Fibroblast of the conjunctiva (primary cell): ENCODE measurements at regions not wholly inside any gene's neighbourhood (a gene's known extent, or its start where the extent isn't known, plus 50 kb on each side); places are given as distances from the start of the nearest gene placed in this dataset.

ENCODE experiments used
- DNase-seq: peaks from one replicate; pipeline ENCODE4 v3.0.0-alpha.2; 2010; ENCODE audit warnings: low read depth

DNA sequence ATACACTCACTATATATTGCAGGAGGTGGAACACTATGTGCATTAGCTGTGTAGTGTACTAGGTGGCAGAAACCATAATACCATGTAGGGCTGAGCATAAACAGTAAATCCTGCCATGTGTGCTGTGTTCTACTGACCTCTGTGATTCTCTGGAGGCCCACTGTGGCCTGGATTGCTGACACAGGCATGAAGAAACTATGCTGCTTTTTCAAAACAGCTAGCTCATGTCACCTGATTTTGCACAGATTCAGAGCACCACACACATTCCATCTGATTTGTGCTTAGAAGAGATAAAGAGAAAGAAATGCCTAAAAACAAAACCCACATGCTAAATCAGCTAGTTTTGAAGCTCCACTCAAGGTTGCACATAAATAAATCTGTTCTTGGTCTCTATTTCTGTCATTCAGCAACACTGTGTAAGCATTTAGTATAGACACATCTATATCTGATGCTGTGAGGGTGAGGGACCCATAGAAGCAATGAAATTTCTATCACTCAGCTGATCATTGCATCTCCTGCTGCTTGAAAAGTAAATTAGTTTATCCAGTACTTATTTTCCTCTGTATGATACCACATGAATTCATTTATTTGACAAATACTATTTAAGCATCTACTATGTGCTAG is 1007.7 kb upstream of the SEMA6D start:
- DNase-seq: no peak

DNA sequence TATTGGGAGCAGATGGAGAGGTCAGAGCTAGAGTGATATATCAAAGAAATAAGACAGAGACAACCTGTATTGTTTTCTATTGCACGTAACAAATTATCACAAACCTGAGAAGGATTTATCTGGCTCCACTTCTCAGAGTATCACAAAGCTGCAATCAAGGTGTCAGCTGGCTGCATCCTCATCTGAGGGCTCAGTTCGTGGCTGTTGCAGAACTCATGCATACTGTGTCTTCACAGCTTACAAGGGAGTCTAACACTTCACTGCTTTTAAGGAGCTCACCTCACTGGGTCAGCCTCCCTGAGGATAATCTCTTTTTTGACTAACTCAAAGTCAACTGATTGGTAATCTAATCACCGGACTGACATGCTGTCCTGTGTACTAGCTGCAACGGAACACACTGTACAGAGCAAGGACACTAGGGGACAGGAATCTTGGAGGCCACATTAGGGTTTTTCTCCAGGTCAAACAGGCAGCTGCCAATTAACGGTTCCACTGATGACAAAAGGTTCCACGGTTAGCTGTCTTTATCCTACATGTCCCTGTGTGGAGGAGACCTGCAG is 1006.8 kb upstream of the SEMA6D start:
- DNase-seq: no peak

DNA sequence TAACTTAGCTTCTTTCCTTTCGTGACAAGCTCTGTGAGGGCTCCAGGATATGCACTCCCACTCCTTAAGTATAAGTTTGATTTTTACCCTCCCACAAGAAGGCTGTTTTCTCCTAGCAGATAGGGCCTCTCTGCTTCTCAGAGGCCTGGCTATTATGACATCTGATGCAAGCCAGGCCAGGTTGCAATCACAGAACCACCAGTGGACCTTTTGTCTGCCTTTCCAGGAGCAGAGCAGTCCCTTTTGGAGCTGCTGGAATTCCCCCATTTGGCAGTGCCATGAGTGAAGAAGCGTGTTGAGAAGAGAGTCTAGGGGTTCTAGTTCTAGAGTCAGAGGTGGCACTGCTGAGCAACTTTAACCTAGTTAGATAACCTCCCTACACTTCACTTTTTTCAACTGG is 1004.3 kb upstream of the SEMA6D start:
- no peak for DNase-seq

DNA sequence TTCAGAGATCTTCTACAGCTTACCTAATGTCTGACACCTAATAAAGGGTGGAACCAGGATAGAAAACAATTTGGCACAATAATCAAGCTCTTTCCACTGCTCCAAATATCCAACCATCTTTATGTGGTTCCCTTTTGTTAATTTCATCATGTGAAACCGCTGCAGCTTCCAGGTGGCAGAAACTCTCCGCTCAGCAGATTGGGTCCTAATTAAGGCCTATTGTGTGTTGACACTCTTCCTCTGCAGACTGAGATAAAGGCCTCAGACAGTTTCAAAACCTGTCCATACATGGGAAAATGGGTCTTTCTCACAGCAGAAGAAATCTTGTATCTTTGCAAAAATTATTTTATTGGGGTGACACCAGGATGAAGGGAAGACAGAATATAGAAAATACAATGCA is 1002.4 kb upstream of the SEMA6D start:
- no peak for DNase-seq

DNA sequence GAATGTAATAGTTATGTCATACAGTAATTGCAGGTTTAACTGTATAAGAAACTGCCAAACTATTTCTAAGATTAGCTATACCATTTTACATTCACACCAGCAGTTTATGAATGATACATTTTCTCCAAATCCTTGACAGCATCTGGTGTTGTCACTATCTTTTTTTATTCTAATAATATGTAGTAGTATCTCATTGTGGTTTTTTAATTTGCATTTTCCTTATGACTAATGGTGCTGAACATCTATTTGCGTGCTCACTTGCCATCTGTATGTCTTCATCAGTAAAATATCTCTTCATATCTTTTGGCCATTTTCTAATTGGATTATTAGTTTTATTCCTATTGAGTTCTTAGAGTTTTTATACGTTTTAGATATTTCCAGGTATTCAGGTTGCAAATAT is 994.0 kb upstream of the SEMA6D start:
- DNase-seq: no peak

DNA sequence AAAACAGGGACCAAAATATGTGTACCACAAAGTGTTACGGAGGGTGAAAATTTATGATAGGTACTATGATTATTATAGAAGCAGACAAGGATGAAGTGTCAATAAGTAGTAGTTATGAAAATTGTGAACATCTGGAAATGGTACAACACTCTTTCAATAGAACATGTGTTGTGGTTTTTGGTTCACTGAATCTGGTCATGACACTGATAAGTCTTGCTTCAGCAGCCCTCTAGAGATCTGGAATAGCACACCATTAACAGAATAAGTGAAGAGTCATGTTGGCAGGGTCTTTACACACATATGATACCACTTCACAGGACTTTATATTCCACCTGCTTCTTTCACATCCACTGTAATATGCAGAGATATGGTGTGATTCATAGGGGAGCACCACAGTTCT is 985.2 kb upstream of the SEMA6D start:
- no peak for DNase-seq

DNA sequence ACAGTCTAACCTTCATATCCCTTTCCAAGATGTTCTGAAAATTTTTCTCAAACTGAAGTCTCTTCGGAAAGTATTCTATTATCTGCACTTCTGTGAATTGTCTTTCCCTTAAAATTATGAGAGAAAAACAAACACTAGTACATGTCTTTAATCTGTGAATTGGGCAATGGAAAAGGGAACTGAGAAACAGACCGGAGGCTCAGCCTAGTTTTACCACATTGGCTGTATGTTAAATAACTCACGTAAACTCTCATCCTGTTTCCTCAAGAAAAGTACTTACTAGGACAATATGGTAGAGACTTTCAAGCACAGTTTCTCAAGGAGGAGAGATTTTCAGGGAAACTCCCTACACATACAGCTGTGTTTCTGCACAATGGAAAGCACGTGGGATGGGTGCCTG is 982.2 kb upstream of the SEMA6D start:
- DNase-seq: no peak

DNA sequence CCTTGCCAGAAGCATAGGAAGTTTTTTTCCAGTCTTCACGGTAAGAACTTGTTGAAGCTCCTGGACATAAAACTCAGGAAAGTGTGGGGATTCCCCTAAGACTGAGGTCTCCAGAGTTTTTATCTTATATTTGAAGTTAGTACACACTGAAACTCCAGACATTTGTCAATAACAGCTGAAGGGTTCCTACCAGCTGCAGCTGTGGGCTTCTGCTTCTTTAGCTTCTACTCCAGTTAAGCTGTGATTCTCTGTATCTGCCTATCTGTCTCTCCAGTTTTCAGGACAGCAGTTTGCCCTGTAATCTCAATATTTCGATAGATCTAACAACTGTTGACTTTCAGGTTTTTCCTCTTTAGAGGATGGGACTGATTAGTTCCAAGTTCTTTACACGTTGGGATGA is 966.0 kb upstream of the SEMA6D start:
- no peak for DNase-seq

DNA sequence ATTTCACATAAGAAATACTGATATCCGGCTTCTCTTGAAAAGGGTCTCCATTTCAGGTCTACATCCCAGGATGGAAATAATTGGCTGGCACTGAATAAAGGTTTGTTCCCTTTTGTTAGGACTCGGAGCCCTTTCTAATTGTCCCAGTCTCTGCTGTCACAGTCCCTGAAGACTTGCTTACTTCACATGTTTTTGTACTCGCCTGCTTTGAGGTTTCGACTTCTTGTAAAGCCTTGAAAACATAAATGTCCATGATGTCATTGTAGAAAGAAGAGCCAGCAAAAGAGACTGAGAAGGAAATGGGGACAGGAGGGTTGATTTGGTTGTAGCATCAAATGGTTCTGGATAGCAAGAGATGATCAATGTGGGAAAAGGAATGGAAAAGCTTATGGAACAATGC is 963.4 kb upstream of the SEMA6D start:
- DNase-seq: no peak

DNA sequence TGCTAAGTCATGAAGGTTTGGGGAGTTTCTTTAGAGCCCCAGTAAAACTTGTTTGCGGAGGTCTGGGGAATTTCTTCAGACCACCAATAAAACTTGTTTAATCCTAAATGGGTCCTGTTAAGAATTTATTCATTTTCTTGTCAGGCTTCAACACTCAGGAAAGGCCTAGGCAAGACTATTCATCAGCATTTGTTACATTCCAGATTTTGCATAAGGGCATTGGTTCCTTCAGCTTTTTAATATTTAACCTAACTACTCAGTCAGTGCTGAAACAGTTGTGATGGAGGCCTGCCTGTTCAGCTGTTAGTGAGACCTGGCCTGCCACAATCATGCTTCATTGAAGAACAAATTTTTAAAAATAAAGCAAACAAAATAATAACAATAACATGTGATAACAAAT is 954.2 kb upstream of the SEMA6D start:
- no peak for DNase-seq

DNA sequence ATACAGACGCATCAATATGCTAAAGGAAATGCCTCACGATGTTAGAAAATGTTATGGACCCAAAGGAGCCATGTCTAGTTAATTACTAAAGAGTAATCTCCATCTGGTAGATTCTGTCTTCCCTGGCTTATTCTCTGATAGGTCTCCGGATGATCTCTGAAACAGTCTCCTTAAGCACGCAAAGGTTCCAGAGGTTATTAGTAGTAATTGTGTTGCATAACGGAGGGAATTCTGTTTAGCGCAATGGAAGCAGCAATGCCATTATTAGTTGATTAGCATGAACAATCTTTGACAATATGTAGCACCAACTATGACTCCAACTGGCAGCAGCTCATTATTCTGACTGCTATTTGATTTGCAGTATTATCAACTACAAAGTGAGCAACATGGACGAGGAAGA is 952.5 kb upstream of the SEMA6D start:
- DNase-seq: no peak

DNA sequence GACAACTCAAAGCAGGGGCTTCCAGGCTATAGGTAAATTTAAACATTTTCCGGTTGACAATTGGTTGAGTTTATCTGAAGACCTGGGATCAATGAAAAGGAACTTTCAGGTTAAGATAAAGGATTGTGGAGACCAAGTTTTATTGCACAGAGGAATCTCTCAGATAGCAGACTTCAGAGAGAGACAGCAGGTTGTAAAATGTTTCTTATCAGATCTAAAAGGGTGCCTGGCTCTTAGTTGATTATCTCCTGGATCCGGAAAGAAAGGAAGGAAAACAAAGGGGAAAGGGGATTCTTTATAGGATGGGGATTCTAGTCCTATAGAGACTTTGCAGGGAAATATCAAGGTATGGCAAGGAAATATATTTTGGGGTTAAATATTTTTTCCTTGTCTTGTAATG is 951.3 kb upstream of the SEMA6D start:
- DNase-seq: no peak

DNA sequence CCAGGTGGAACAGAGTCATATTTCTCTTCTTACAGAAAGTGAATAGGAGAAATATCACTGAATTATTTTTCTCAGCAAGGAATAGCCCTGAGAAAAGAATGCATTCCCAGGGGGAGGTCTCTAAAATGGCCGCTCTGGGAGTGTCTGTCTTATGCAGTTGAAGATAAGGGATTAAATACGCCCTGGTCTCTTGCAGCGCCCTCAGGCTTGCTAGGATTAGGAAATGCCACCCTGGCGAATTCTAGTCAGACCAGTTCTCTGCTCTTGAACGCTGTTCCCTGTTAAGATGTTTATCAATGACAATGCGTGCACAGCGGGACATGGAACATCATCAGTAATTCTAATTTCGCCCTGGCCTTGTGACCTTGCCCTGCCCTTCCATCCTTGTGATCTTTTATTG is 949.0 kb upstream of the SEMA6D start:
- DNase-seq: no peak

DNA sequence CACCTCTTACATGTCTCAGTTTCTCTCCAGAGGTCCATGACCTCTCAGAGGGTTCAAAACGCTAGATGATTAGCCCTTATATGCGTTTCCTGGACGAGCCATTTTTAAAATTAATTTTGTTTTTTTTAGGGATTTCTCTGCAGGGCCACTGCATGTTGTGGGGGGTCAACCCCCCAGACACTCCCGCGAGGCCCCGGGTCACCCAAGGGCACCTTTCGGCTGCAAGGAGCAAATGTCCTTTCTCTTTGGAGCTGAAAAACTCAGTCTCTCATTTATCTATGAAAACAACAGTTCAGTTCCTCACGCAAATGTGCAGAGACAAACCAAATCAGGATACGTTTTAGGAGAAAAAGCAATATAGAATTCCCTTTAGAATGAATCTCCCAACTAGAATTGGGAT is 944.3 kb upstream of the SEMA6D start:
- no peak for DNase-seq

DNA sequence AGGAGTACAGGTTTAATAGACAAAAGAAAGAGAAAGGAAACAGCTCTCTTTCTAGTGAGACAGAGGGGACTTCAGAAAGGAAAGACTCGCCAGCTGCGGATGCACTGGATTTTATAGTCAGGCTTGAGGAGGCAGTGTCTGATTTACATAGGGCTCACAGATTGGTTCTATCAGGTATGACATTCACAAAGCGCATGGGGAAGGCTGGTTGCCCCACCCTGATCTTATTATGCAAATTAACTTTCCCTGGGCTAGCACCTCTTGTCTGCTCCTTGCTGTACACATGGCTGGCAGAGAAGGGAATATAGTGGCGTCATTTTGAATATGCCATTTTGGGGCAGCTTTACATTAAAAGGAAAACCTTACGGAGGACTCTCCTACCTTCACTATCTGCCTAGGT is 938.4 kb upstream of the SEMA6D start:
- no peak for DNase-seq

DNA sequence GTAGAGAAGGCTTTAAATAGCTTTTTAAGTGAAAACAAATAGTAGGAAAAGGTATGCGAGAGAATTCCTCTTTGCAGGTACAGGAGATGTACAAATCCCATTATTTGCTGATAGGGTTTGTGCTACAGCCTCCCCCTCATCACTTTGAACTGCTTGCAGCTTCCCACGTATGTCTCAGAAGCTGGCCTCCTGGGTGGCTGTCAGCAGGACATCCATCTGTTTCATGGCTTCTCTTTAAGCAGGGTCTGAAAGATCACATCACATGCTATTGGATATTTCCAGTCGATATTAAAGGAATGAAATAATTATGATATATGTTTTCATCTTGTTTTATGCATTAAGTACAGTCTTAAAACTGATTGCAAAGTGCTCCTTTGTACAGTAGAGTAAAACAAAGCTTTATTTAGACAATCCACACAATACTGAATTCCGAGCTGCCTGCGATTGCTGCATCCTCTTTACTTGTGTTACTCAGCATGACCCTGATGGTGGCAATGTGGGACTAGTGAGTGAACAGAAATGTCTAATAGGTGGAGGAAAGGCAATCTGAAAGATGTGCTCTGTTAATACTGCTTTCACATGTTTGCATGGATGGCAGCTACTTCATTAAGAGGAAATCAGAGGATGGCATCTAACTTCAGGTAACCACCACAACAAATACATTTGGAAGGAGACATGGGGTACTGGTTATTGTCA is 930.6 kb upstream of the SEMA6D start:
- no peak for DNase-seq

DNA sequence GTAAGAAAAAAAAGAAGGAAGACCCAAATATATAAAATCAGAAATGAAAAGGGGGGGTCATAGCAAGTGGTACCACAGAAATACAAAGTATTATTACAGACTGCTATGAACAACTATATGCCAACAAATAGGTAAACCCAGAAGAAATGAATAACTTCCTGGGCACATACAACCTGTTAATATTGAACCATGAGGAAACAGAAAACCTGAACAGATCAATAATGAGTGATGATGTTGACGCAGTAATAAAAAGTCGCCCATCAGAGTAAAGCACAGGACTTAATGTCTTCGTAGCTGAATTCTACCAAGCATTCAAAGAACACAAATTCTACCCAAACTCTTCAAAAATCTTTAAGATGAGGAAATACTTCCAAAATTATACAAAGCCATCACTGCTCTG is 921.6 kb upstream of the SEMA6D start:
- no peak for DNase-seq

DNA sequence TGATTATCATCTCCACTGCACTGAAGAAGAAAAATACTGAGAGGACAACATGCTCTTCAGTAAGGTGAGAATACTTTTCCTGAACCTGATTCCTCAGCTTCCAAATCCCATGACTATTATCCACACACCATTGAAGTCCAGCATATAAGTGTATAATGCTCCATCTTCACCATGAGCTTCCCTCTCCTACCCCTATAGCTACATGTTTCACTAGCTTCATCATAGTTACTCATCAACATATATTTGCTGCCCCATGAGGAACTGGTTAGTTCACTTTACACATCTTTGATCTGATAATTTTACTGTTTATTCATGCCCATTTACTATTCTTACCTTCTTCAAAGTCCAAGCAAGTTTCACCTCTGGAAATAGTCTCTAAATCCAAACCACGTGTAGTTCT is 908.5 kb upstream of the SEMA6D start:
- DNase-seq: no peak

DNA sequence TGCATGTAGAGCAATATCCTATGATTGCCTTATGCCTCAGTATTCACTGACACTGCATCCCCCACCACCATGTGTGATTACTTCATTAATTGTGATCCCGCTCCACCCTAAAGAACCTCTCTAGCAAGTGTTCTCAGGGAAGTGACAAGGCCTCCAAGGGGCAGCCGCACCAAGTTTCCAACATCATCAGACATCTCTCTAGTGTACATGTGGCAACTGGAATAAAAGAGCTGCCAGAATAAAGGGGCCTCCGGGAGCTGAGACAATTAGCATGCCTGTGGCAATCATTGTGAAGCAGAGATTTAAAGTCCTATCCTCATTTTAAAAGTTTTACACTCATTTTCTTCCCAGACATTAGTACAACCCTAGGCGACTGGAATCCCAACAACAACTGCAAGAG is 902.1 kb upstream of the SEMA6D start:
- DNase-seq: no peak

DNA sequence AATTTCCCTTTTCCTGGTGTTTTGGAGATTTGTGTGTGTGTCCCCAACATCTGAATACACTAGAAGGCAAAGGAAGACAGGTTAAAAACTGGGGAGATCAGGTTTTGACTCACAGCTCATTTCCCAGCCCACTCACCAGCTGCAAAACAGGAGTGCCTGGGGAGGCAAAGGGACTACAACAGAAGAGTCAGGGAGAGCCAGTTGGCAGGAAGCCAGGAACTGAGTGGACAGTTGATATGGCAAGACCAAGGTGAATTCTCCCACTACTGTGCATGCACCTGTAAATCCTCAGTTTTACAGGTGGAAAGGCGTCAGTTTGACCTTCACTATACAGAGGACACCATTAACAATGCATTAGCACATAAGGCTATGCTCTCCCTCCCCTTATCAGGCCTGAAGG is 901.5 kb upstream of the SEMA6D start:
- no peak for DNase-seq

DNA sequence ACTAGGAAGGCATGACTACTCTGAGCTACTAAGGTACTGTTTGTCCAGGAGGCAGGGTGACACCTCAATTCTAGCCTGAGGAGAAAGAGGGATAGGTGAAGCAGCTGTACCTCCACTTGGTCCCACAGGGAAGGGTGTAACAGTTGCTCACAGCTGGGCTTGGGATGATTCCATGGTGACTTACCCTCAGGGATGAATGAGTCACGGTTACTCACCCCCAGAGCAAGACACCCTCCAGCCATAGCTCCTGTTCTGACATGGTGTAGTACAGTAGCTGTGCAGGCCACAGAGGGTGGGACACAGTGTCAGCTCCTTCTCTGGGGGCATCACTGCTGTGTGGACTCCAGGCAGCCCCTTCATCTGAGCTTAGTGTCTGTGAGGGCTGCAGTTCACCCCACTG is 868.6 kb upstream of the SEMA6D start:
- DNase-seq: no peak

DNA sequence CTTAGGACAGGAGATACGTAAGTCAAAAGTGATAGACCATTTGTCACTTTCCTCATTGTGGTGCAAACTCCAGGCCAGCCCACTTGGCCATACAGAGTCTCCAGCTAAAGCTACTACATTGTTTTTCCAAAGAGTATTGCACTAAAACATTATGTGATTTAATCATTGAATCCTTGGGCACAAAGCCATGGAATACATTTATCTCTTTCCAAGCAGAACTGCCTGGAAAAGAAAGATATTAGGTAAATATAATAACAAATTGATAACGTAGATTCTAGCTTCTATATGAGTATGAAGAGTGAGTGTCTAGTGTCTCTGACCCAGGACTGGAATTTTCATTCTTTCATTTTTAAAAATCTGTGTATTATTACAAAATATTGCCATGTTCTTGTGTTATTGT is 863.7 kb upstream of the SEMA6D start:
- DNase-seq: no peak

DNA sequence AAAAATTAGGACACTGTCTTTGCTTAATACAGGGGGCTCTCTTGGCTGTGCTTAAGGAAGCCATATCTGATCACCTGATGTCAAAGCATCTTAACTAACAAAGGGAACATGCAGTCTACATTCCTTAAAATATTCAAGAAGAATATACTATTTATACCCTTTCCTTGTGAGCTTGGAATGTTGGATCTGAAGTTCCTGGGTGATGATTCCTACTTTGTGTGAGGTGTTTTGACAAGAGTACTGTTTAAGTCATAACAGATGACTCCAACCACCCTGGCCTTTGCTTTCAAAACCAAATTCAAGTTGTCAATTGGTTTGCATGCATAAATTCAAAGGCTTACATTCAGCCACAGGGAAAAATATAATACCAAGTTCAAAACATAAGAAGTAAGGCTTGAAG is 862.7 kb upstream of the SEMA6D start:
- DNase-seq: no peak

DNA sequence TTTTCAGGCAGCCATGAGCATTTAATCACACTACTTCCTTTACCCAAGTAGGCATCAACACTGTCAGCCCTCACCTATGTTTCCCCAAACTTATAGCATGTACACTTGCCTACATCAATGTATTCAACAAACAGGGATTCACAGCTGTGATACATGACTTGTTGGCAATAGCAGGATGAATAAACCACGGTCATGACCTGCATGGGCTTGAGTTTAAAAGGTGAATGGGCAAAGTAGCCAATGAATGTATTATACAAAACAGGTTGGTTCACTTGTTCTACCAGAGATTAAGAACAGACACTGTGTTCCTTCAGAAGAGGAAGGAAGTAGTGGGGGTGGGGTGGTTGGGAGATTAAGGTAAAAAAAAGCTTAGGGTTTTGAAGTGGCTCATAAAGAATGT is 861.9 kb upstream of the SEMA6D start:
- DNase-seq: no peak
